ENCODE measurements at regions not wholly inside any gene's neighbourhood (a gene's known extent, or its start where the extent isn't known, plus 50 kb on each side); places are given as distances from the start of the nearest gene placed in this dataset.

- no peak for TF ChIP-seq CTCF (conservative IDR thresholded peaks at IDR 0.05)
- no peak for TF ChIP-seq ZFX (IDR thresholded peaks at IDR 0.05)
Measured at GRCh38 chr10:25824050-25824449, 110.0 kb upstream of the MYO3A start.

Data from C4-2B (cell line).